HepG2 (cell line): ENCODE measurements at regions not wholly inside any gene's neighbourhood (a gene's known extent, or its start where the extent isn't known, plus 50 kb on each side); places are given as distances from the start of the nearest gene placed in this dataset.

Source experiments
- ATAC-seq: fragments of 200-7000 bp; cut with Tn5 transposase; 3 replicates; pipeline ENCODE4 v1.9.1; 2020; ENCODE audit warnings: mild to moderate bottlenecking, moderate library complexity
- BruUV-seq: library from RNA; stranded (reverse); fragments of 400-500 nt; replicated peaks from 2 replicates; lab custom pipeline; 2021; lab: Mats Ljungman, UMichigan
- CTCF ChIA-PET: fragments of 300-600 bp; formaldehyde crosslinking; extraction: SDS; loops from one replicate; lab custom pipeline; 2021; ENCODE audit warnings: low total read pairs, inconsistent platforms, low intra/inter-chr PET ratio; lab: Yijun Ruan, JAX
- POLR2A ChIA-PET: fragments of 350-600 bp; sonication (Branson Sonifier 250); formaldehyde crosslinking; loops from one replicate; lab custom pipeline; 2020; ENCODE audit warnings: antibody characterized with exemption, inconsistent platforms; lab: Yijun Ruan, JAX
- DNase-seq: peaks from one replicate; pipeline ENCODE4 v3.0.0-alpha.2; 2015; ENCODE audit warnings: low spot score
- FAIRE-seq: peaks from 3 replicates; lab custom pipeline; 2011; peaks lifted over from hg19 to GRCh38; lab: Jason Lieb, UNC
- H2AFZ ChIP-seq: one replicate; pipeline ENCODE4 v1.6.1; 2011; ENCODE audit warnings: low read length, inconsistent platforms
- H3K27ac ChIP-seq: fragments of 300-600 bp; 3 replicates; pipeline ENCODE4 v1.8.0; 2011; ENCODE audit warnings: mixed run types, mild to moderate bottlenecking, mixed read lengths, low read length, inconsistent platforms; ENCODE audit not compliant: insufficient read depth; ENCODE audit errors: extremely low read length
- H3K27me3 ChIP-seq, 2 experiments: fragments of 200-600 bp in 1 of 2; 2 replicates in 1 of 2; 3 replicates in 1 of 2; pipeline versions ENCODE4 v1.6.0 to v1.8.0; 2011; ENCODE audit warnings: low read length in 2 of 2, mild to moderate bottlenecking in 2 of 2, moderate library complexity in 2 of 2, inconsistent platforms in 1 of 2; ENCODE audit not compliant: insufficient read depth in 2 of 2, control insufficient read depth in 1 of 2
- H3K36me3 ChIP-seq, 2 experiments: fragments of 200-600 bp in 1 of 2; replicated peaks in 1 of 2; 2 replicates in 1 of 2; 3 replicates in 1 of 2; pipeline versions ENCODE4 v1.5.1 to v1.8.0; 2011; ENCODE audit warnings: low read length in 2 of 2, inconsistent platforms in 1 of 2; ENCODE audit not compliant: insufficient read depth in 2 of 2, control insufficient read depth in 1 of 2
- H3K4me1 ChIP-seq: 2 replicates; pipeline ENCODE4 v1.5.1; 2012; ENCODE audit warnings: low read length, inconsistent platforms; ENCODE audit not compliant: insufficient read depth
- H3K4me2 ChIP-seq: 2 replicates; pipeline ENCODE4 v1.6.0; 2011; ENCODE audit warnings: low read depth, low read length, inconsistent platforms
- H3K4me3 ChIP-seq, 3 experiments: fragments of 200-600 bp in 1 of 3; sonication (generic), shearing (Covaris generic) in 1 of 3; replicated peaks in 1 of 3; 2 replicates each; pipeline ENCODE4 v1.5.1; 2011 to 2016; ENCODE audit warnings: low read length in 3 of 3, inconsistent platforms in 2 of 3, low read depth in 2 of 3, mild to moderate bottlenecking in 2 of 3, control low read depth in 1 of 3, mixed read lengths in 1 of 3; ENCODE audit not compliant: insufficient read depth in 1 of 3
- H3K79me2 ChIP-seq: one replicate; pipeline ENCODE4 v1.6.1; 2011; ENCODE audit warnings: low read length, inconsistent platforms; ENCODE audit not compliant: insufficient read depth
- H3K9ac ChIP-seq: 2 replicates; pipeline ENCODE4 v1.6.0; 2011; ENCODE audit warnings: mild to moderate bottlenecking, low read depth, low read length, inconsistent platforms; ENCODE audit not compliant: insufficient read depth
- H3K9me3 ChIP-seq: 2 replicates; pipeline ENCODE4 v1.5.1; 2012; ENCODE audit warnings: mild to moderate bottlenecking, low read length
- H4K20me1 ChIP-seq: 2 replicates; pipeline ENCODE4 v1.6.0; 2011; ENCODE audit warnings: inconsistent platforms, mild to moderate bottlenecking, low read length, moderate library complexity; ENCODE audit not compliant: insufficient read depth
- ATF5 ChIP-seq: sonication (generic); formaldehyde crosslinking; IDR thresholded peaks from 2 replicates; pipeline ENCODE4 v1.4.0; 2020; ENCODE audit warnings: mild to moderate bottlenecking, low read depth, missing genetic modification reagents
- JUNB ChIP-seq: sonication (generic); formaldehyde crosslinking; IDR thresholded peaks from 2 replicates; pipeline ENCODE4 v1.8.0; 2022; ENCODE audit warnings: missing genetic modification reagents, mild to moderate bottlenecking, borderline replicate concordance
- KDM3A ChIP-seq: IDR thresholded peaks from 2 replicates; pipeline ENCODE4 v1.6.1; 2018; ENCODE audit warnings: low read depth, missing compliant biosample characterization
- POGZ ChIP-seq: sonication (generic); formaldehyde crosslinking; IDR thresholded peaks from 2 replicates; pipeline ENCODE4 v1.4.0; 2020; ENCODE audit warnings: mild to moderate bottlenecking, missing genetic modification reagents
- SSRP1 ChIP-seq: IDR thresholded peaks from 2 replicates; pipeline ENCODE4 v1.6.1; 2016; ENCODE audit warnings: control low read depth
- ZFP1 ChIP-seq: IDR thresholded peaks from 2 replicates; pipeline ENCODE4 v1.6.1; 2016
- ZNF484 ChIP-seq: sonication (generic); formaldehyde crosslinking; IDR thresholded peaks from 2 replicates; pipeline ENCODE4 v1.5.1; 2020; ENCODE audit warnings: mild to moderate bottlenecking, low read depth, missing genetic modification reagents, borderline replicate concordance
- ZNF605 ChIP-seq: sonication (generic); formaldehyde crosslinking; IDR thresholded peaks from 2 replicates; pipeline ENCODE4 v1.8.0; 2022; ENCODE audit warnings: mild to moderate bottlenecking, missing genetic modification reagents
- WGBS: methylation state at CpG from one replicate; pipeline ENCODE4 v1.1.6; 2017; ENCODE audit warnings: low lambda C conversion rate; 5-methylcytosine and 5-hydroxymethylcytosine counted together
- in situ Hi-C: cut with HindIII; loops from 2 replicates; pipeline ENCODE4 v1.10.0; 2017; ENCODE audit warnings: low pct_unique_long_range_greater_than_20kb; ENCODE audit not compliant: extremely low pct_ligation_motif_present
- intact Hi-C: fragments of 100-400 bp; cut with micrococcal nuclease; formaldehyde crosslinking; loops from one replicate; pipeline ENCODE4 v1.10.0; 2022; ENCODE audit not compliant: unreplicated experiment
- TF ChIP-seq, protein P1 (sequence below): sonication (generic); formaldehyde crosslinking; IDR thresholded peaks from 2 replicates; pipeline ENCODE4 v1.4.0; 2020; ENCODE audit warnings: mild to moderate bottlenecking, missing genetic modification reagents
- TF ChIP-seq, protein P2 (sequence below): sonication (generic); formaldehyde crosslinking; IDR thresholded peaks from 2 replicates; pipeline ENCODE4 v1.4.0; 2020; ENCODE audit warnings: mild to moderate bottlenecking, missing genetic modification reagents

DNA sequence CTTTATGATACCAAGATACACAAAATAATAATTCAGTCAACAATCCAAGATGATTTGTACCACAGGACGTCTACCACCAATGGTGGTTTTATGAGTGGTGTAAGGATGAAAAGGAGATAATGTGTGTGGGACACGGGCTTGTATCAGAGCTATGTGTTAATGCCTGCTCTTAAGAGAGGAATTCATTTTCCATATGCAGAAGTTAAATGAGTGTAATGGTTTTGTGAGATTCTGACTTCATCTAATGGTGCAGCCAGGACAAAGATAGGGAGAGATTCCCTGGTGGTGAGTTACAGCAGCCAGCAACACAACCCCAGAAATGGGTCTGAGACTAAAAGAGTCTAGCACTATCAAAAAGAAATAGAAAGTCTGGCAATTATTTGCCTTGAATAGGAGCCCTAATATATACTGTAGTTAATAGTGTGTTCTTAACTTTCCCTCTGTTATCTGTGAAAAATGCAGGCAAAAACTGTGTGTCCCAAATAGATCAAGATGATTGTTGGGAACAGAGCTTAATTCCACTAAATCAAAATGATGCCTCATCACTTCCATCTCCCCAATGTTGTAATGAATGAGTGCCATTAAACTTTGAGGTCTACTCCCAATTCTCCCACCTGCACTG is 455.0 kb upstream of the TCF4 start:
- intact Hi-C loops = no loop called here
- TF ChIP-seq POGZ (no peak), KDM3A (CRISPR knock-in tag) (no peak), ZNF605 (CRISPR knock-in tag) (no peak), ATF5 (CRISPR knock-in tag) (no peak), SSRP1 (no peak), ZFP1 (CRISPR knock-in tag) (no peak), ZNF484 (CRISPR knock-in tag) (no peak), JUNB (CRISPR knock-in tag) (no peak)
- TF ChIP-seq, protein P1, sequence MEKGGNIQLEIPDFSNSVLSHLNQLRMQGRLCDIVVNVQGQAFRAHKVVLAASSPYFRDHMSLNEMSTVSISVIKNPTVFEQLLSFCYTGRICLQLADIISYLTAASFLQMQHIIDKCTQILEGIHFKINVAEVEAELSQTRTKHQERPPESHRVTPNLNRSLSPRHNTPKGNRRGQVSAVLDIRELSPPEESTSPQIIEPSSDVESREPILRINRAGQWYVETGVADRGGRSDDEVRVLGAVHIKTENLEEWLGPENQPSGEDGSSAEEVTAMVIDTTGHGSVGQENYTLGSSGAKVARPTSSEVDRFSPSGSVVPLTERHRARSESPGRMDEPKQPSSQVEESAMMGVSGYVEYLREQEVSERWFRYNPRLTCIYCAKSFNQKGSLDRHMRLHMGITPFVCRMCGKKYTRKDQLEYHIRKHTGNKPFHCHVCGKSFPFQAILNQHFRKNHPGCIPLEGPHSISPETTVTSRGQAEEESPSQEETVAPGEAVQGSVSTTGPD (CRISPR knock-in tag) = no peak
- TF ChIP-seq, protein P2, sequence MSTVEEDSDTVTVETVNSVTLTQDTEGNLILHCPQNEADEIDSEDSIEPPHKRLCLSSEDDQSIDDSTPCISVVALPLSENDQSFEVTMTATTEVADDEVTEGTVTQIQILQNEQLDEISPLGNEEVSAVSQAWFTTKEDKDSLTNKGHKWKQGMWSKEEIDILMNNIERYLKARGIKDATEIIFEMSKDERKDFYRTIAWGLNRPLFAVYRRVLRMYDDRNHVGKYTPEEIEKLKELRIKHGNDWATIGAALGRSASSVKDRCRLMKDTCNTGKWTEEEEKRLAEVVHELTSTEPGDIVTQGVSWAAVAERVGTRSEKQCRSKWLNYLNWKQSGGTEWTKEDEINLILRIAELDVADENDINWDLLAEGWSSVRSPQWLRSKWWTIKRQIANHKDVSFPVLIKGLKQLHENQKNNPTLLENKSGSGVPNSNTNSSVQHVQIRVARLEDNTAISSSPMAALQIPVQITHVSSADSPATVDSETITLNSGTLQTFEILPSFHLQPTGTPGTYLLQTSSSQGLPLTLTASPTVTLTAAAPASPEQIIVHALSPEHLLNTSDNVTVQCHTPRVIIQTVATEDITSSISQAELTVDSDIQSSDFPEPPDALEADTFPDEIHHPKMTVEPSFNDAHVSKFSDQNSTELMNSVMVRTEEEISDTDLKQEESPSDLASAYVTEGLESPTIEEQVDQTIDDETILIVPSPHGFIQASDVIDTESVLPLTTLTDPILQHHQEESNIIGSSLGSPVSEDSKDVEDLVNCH (CRISPR knock-in tag) = no peak
- TF ChIP-seq, all 625 proteins: peak for 0
- no peak for ATAC-seq

More for the DNA sequence above, 455.0 kb upstream of the TCF4 start:
- POLR2A ChIA-PET = no interaction called here
- 0% methylated on average over 2 of the region's 2 CpGs for WGBS
- Histone ChIP-seq H3K9ac (no peak overlapping the region), H3K27ac (no peak overlapping the region), H3K4me2 (no peak overlapping the region), H3K36me3 (no peaks in the 10 kb centered on the region), H3K4me1 (no peaks in the 10 kb centered on the region), H4K20me1 (no peaks in the 10 kb centered on the region), H3K4me3 (no peak overlapping the region), H3K27me3 (no peaks in the 10 kb centered on the region), H3K79me2 (no peaks in the 10 kb centered on the region), H2AFZ (no peak overlapping the region), H3K9me3 (peaks cover 92% of the 10 kb centered on the region)
- in situ Hi-C loops = no loop called here
- no peak for FAIRE-seq
- no TSS peak for BruUV-seq
- CTCF ChIA-PET = no interaction called here
- DNase-seq = no peak
